GM23338 (cell line): ENCODE measurements at regions not wholly inside any gene's neighbourhood (a gene's known extent, or its start where the extent isn't known, plus 50 kb on each side); places are given as distances from the start of the nearest gene placed in this dataset.

Source experiments
- ATAC-seq: fragments of 200-7000 bp; cut with Tn5 transposase; 3 replicates; pipeline ENCODE4 v1.9.1; 2020
- DNase-seq: peaks from one replicate; pipeline ENCODE4 v3.0.0-alpha.2; 2015; ENCODE audit warnings: low spot score
- H2AFZ ChIP-seq: fragments of 200-600 bp; sonication (generic); 2 replicates; pipeline ENCODE4 v1.8.0; 2016; ENCODE audit warnings: antibody characterized with exemption, mild to moderate bottlenecking, moderate library complexity
- H3F3A ChIP-seq: fragments of 200-600 bp; sonication (generic); replicated peaks from 2 replicates; pipeline ENCODE4 v1.8.0; 2017; ENCODE audit warnings: antibody characterized with exemption, mixed run types, low read depth
- H3K27ac ChIP-seq: fragments of 200-600 bp; sonication (generic); 2 replicates; pipeline ENCODE4 v1.6.1; 2016; ENCODE audit warnings: low read depth
- H3K27me3 ChIP-seq: fragments of 200-600 bp; sonication (generic); 2 replicates; pipeline ENCODE4 v1.8.0; 2016; ENCODE audit warnings: mild to moderate bottlenecking, mixed run types, moderate library complexity; ENCODE audit not compliant: insufficient read depth
- H3K36me3 ChIP-seq: fragments of 200-600 bp; sonication (generic); 2 replicates; pipeline ENCODE4 v1.8.0; 2016; ENCODE audit warnings: mild to moderate bottlenecking; ENCODE audit not compliant: insufficient read depth
- H3K4me1 ChIP-seq: fragments of 200-600 bp; sonication (generic); 2 replicates; pipeline ENCODE4 v1.8.0; 2016; ENCODE audit warnings: mild to moderate bottlenecking, moderate library complexity; ENCODE audit not compliant: insufficient read depth
- H3K4me2 ChIP-seq: fragments of 200-600 bp; sonication (generic); 2 replicates; pipeline ENCODE4 v1.7.1; 2017; ENCODE audit warnings: mixed run types
- H3K4me3 ChIP-seq: fragments of 200-600 bp; sonication (generic); 2 replicates; pipeline ENCODE4 v1.6.1; 2016; ENCODE audit warnings: mixed run types
- H3K79me2 ChIP-seq: fragments of 200-600 bp; sonication (generic); replicated peaks from 2 replicates; pipeline ENCODE4 v1.8.0; 2017; ENCODE audit warnings: mild to moderate bottlenecking; ENCODE audit not compliant: insufficient read depth
- H3K9me2 ChIP-seq: fragments of 200-600 bp; sonication (generic); 2 replicates; pipeline ENCODE4 v1.8.0; 2017; ENCODE audit not compliant: insufficient read depth
- H4K20me1 ChIP-seq: fragments of 200-600 bp; sonication (generic); replicated peaks from 2 replicates; pipeline ENCODE4 v1.8.0; 2017; ENCODE audit warnings: mild to moderate bottlenecking; ENCODE audit not compliant: insufficient read depth
- H3K27ac Mint-ChIP-seq: 2 replicates; pipeline ENCODE4 v1.8.0; 2020; ENCODE audit warnings: inconsistent platforms, mild to moderate bottlenecking, moderate library complexity, mixed read lengths
- H3K27me3 Mint-ChIP-seq: 3 replicates; pipeline ENCODE4 v1.8.0; 2022; ENCODE audit warnings: low read depth, mild to moderate bottlenecking, moderate library complexity, mixed read lengths, inconsistent platforms; ENCODE audit not compliant: insufficient read depth, poor library complexity
- H3K36me3 Mint-ChIP-seq: 3 replicates; pipeline ENCODE4 v1.8.0; 2021; ENCODE audit warnings: low read depth, mild to moderate bottlenecking, inconsistent platforms, moderate library complexity, mixed read lengths
- H3K4me1 Mint-ChIP-seq: 3 replicates; pipeline ENCODE4 v1.8.0; 2020; ENCODE audit warnings: mild to moderate bottlenecking, inconsistent platforms, mixed read lengths
- H3K4me3 Mint-ChIP-seq: 3 replicates; pipeline ENCODE4 v1.8.0; 2021; ENCODE audit warnings: moderate library complexity, mild to moderate bottlenecking, inconsistent platforms, mixed read lengths
- H3K9me3 Mint-ChIP-seq: 3 replicates; pipeline ENCODE4 v1.8.0; 2020; ENCODE audit warnings: moderate library complexity, mild to moderate bottlenecking, inconsistent platforms, mixed read lengths
- CREB1 ChIP-seq: fragments of 250-450 bp; sonication (Bioruptor Pico); IDR thresholded peaks from 2 replicates; pipeline ENCODE4 v1.5.0; 2020; ENCODE audit warnings: low read depth, mild to moderate bottlenecking, moderate library complexity
- CTCF ChIP-seq, 2 experiments: fragments of 200-600 bp in 1 of 2; sonication (generic) in 1 of 2; conservative IDR thresholded peaks; 2 replicates each; pipeline versions ENCODE4 v1.5.1 to v1.6.1; 2016 to 2017; ENCODE audit warnings: antibody characterized with exemption in 2 of 2, low read depth in 2 of 2, mild to moderate bottlenecking in 2 of 2, moderate library complexity in 1 of 2
- EZH2 ChIP-seq: fragments of 200-600 bp; sonication (generic); IDR thresholded peaks from one replicate; pipeline ENCODE4 v1.8.0; 2017; ENCODE audit warnings: antibody characterized with exemption, mild to moderate bottlenecking, low read depth; ENCODE audit not compliant: unreplicated experiment
- EZH2phosphoT487 ChIP-seq: fragments of 200-600 bp; sonication (generic); IDR thresholded peaks from one replicate; pipeline ENCODE4 v1.8.1; 2018; ENCODE audit warnings: antibody characterized with exemption; ENCODE audit not compliant: unreplicated experiment
- JUNB ChIP-seq: IDR thresholded peaks from one replicate; pipeline ENCODE4 v1.6.1; 2016; ENCODE audit warnings: antibody characterized with exemption; ENCODE audit not compliant: unreplicated experiment
- POLR2AphosphoS5 ChIP-seq: IDR thresholded peaks from 2 replicates; pipeline ENCODE4 v1.6.1; 2016; ENCODE audit warnings: antibody characterized with exemption, low read depth
- REST ChIP-seq: IDR thresholded peaks from one replicate; pipeline ENCODE4 v1.6.1; 2018; ENCODE audit warnings: antibody characterized with exemption; ENCODE audit not compliant: unreplicated experiment
- STAT1 ChIP-seq: IDR thresholded peaks from one replicate; pipeline ENCODE4 v1.6.1; 2016; ENCODE audit warnings: antibody characterized with exemption; ENCODE audit not compliant: unreplicated experiment
- ZNF114 ChIP-seq: fragments of 250-450 bp; sonication (Bioruptor Pico); IDR thresholded peaks from 2 replicates; pipeline ENCODE4 v1.5.0; 2020; ENCODE audit warnings: mild to moderate bottlenecking, moderate library complexity
- ZNF331 ChIP-seq: fragments of 250-450 bp; sonication (Bioruptor Pico); IDR thresholded peaks from 2 replicates; pipeline ENCODE4 v1.5.0; 2020; ENCODE audit warnings: low read depth, mild to moderate bottlenecking, moderate library complexity
- ZNF462 ChIP-seq: fragments of 250-450 bp; sonication (Bioruptor Pico); IDR thresholded peaks from 2 replicates; pipeline ENCODE4 v1.5.0; 2020; ENCODE audit warnings: mild to moderate bottlenecking, moderate library complexity

GRCh38 chr6:65771946-65772345, 64.9 kb upstream of the EYS start (continued):
- TF ChIP-seq ZNF462 (CRISPR knock-in tag) (no peak), POLR2AphosphoS5 (no peak), JUNB (no peak), STAT1 (no peak), CTCF (conservative IDR thresholded peaks at IDR 0.05; ENCODE audit: low read depth in 2 of 2) (no peak), ZNF331 (no peak), CREB1 (CRISPR knock-in tag) (no peak), EZH2phosphoT487 (no peak), ZNF114 (CRISPR knock-in tag) (no peak)

GRCh38 chr6:65761890-65762289, 54.9 kb upstream of the EYS start:
- H3K27me3 ChIP-seq = no peaks in the 10 kb centered on the region
- no peaks in the 10 kb centered on the region for H4K20me1 ChIP-seq
- H3K4me3 ChIP-seq = no peak overlapping the region
- H3K27me3 Mint-ChIP-seq = no peaks in the 10 kb centered on the region
- no peaks in the 10 kb centered on the region for H3K4me1 Mint-ChIP-seq
- H3K27ac ChIP-seq = no peak overlapping the region
- peaks cover 9% of the 10 kb centered on the region; the same call in 2 of the 3 replicates for H3K9me3 Mint-ChIP-seq
- ATAC-seq (no peak), DNase-seq (no peak)
- H3K4me2 ChIP-seq = no peak overlapping the region
- no peaks in the 10 kb centered on the region for H3K4me1 ChIP-seq
- H3K79me2 ChIP-seq = no peaks in the 10 kb centered on the region
- no peaks in the 10 kb centered on the region for H3K36me3 Mint-ChIP-seq
- H3K9me2 ChIP-seq = no peaks in the 10 kb centered on the region
- H2AFZ ChIP-seq = no peak overlapping the region
- no peak overlapping the region for H3K4me3 Mint-ChIP-seq
- H3F3A ChIP-seq = no peaks in the 10 kb centered on the region
- H3K36me3 ChIP-seq = no peaks in the 10 kb centered on the region
- no peak overlapping the region for H3K27ac Mint-ChIP-seq
- TF ChIP-seq JUNB (no peak), STAT1 (no peak), EZH2 (no peak), REST (no peak), CTCF (conservative IDR thresholded peaks at IDR 0.05; ENCODE audit: low read depth in 2 of 2) (no peak)
